GM12878 (cell line): ENCODE measurements at regions not wholly inside any gene's neighbourhood (a gene's known extent, or its start where the extent isn't known, plus 50 kb on each side); places are given as distances from the start of the nearest gene placed in this dataset.

Experiments used
- ATAC-seq: fragments of 200-7000 bp; cut with Tn5 transposase; 3 replicates; pipeline ENCODE4 v1.9.1; 2020; ENCODE audit warnings: mild to moderate bottlenecking, moderate library complexity
- BruUV-seq: library from RNA; stranded (reverse); fragments of 400-500 nt; replicated peaks from 2 replicates; lab custom pipeline; 2021; lab: Mats Ljungman, UMichigan
- CTCF ChIA-PET: fragments of 300-600 bp; sonication (Branson Sonifier 250); formaldehyde crosslinking; extraction: SDS; loops from one replicate; lab custom pipeline; 2021; ENCODE audit warnings: inconsistent platforms; lab: Yijun Ruan, JAX
- POLR2A ChIA-PET: fragments of 350-600 bp; formaldehyde crosslinking; extraction: SDS; loops from one replicate; lab custom pipeline; 2021; ENCODE audit warnings: inconsistent platforms; lab: Charles Lee
- RAD21 ChIA-PET: fragments of 300-600 bp; sonication (Branson Sonifier 250); formaldehyde crosslinking; loops from one replicate; lab custom pipeline; 2023; ENCODE audit warnings: antibody characterized with exemption; ENCODE audit not compliant: unreplicated experiment; lab: Charles Lee
- SMC1A ChIA-PET: fragments of 300-600 bp; sonication (Branson Sonifier 250); formaldehyde crosslinking; loops from one replicate; lab custom pipeline; 2023; ENCODE audit not compliant: unreplicated experiment, uncharacterized antibody; lab: Charles Lee
- DNase-seq: peaks from one replicate; pipeline ENCODE4 v3.0.0-alpha.2; 2011; ENCODE audit warnings: low read depth, low spot score
- FAIRE-seq: peaks from 3 replicates; lab custom pipeline; 2011; peaks lifted over from hg19 to GRCh38; lab: Jason Lieb, UNC
- H2AFZ ChIP-seq: 2 replicates; pipeline ENCODE4 v1.6.0; 2011; ENCODE audit warnings: low read depth, low read length, control low read depth; ENCODE audit not compliant: control insufficient read depth
- H3K27ac ChIP-seq: 2 replicates; pipeline ENCODE4 v1.5.1; 2011; ENCODE audit warnings: control low read depth; ENCODE audit not compliant: control insufficient read depth, insufficient read depth
- H3K27me3 ChIP-seq, 2 experiments: replicated peaks in 1 of 2; 2 replicates each; pipeline versions ENCODE4 v1.6.0 to v1.6.1; 2011; ENCODE audit warnings: low read length in 1 of 2; ENCODE audit not compliant: control insufficient read depth in 2 of 2, insufficient read depth in 2 of 2
- H3K36me3 ChIP-seq, 2 experiments: 2 replicates each; pipeline ENCODE4 v1.5.1; 2011; ENCODE audit warnings: low read length in 1 of 2; ENCODE audit not compliant: control insufficient read depth in 2 of 2, insufficient read depth in 2 of 2
- H3K4me1 ChIP-seq: 2 replicates; pipeline ENCODE4 v1.6.1; 2011; ENCODE audit warnings: mild to moderate bottlenecking, low read length, moderate library complexity, mixed read lengths; ENCODE audit not compliant: control insufficient read depth, insufficient read depth
- H3K4me2 ChIP-seq: 2 replicates; pipeline ENCODE4 v1.6.0; 2011; ENCODE audit warnings: control low read depth; ENCODE audit not compliant: control insufficient read depth, insufficient read depth
- H3K4me3 ChIP-seq: fragments of 200-600 bp; sonication (generic); 2 replicates; pipeline ENCODE4 v1.5.1; 2016
- H3K79me2 ChIP-seq: 2 replicates; pipeline ENCODE4 v1.6.0; 2011; ENCODE audit warnings: low read length; ENCODE audit not compliant: control insufficient read depth, insufficient read depth
- H3K9ac ChIP-seq: 2 replicates; pipeline ENCODE4 v1.8.0; 2011; ENCODE audit warnings: low read length, control low read depth, mixed read lengths; ENCODE audit not compliant: control insufficient read depth, insufficient read depth
- H3K9me3 ChIP-seq: replicated peaks from 3 replicates; pipeline ENCODE4 v1.5.1; 2011; ENCODE audit warnings: mild to moderate bottlenecking, low read length; ENCODE audit not compliant: control insufficient read depth, insufficient read depth
- H4K20me1 ChIP-seq: 2 replicates; pipeline ENCODE4 v1.6.0; 2011; ENCODE audit not compliant: control insufficient read depth, insufficient read depth
- ASH2L ChIP-seq: fragments of 300-600, 200-600 bp; sonication (generic); IDR thresholded peaks from 2 replicates; pipeline ENCODE4 v1.6.1; 2017; ENCODE audit warnings: low read depth, mild to moderate bottlenecking, borderline replicate concordance
- CBFB ChIP-seq: IDR thresholded peaks from 2 replicates; pipeline ENCODE4 v1.6.1; 2016; ENCODE audit warnings: antibody characterized with exemption, low read depth
- ESRRA ChIP-seq: IDR thresholded peaks from 2 replicates; pipeline ENCODE4 v1.6.1; 2012; ENCODE audit warnings: mild to moderate bottlenecking, low read length, improper control_type of control experiment
- ETV6 ChIP-seq, 2 experiments: fragments of 450-650 bp in 1 of 2; IDR thresholded peaks in 1 of 2; conservative IDR thresholded peaks in 1 of 2; 2 replicates each; pipeline ENCODE4 v1.6.1; 2014; ENCODE audit warnings: antibody characterized with exemption in 1 of 2, borderline replicate concordance in 1 of 2, low read depth in 1 of 2, mild to moderate bottlenecking in 1 of 2, moderate library complexity in 1 of 2
- IRF4 ChIP-seq: IDR thresholded peaks from 2 replicates; pipeline ENCODE4 v1.6.1; 2011; ENCODE audit warnings: low read depth, low read length
- NFXL1 ChIP-seq: fragments of 450-650 bp; IDR thresholded peaks from 2 replicates; pipeline ENCODE4 v1.6.1; 2017; ENCODE audit warnings: antibody characterized with exemption, mild to moderate bottlenecking, borderline replicate concordance
- POLR2A ChIP-seq: IDR thresholded peaks from 2 replicates; pipeline ENCODE4 v1.6.1; 2011; ENCODE audit warnings: low read depth, mild to moderate bottlenecking, low read length
- RAD21 ChIP-seq: IDR thresholded peaks from 2 replicates; pipeline ENCODE4 v1.6.1; 2011; ENCODE audit warnings: mild to moderate bottlenecking, low read depth, low read length, moderate library complexity; ENCODE audit not compliant: insufficient read depth
- RCOR1 ChIP-seq: conservative IDR thresholded peaks from 2 replicates; pipeline ENCODE4 v1.6.1; 2012; ENCODE audit warnings: low read depth, low read length, improper control_type of control experiment
- RELA ChIP-seq: fragments of 450-650 bp; IDR thresholded peaks from 2 replicates; pipeline ENCODE4 v1.8.0; 2014; ENCODE audit warnings: borderline replicate concordance; ENCODE audit not compliant: partially characterized antibody
- SMAD1 ChIP-seq: fragments of 450-650 bp; IDR thresholded peaks from 2 replicates; pipeline ENCODE4 v1.6.1; 2018; ENCODE audit warnings: mild to moderate bottlenecking, low read depth; ENCODE audit not compliant: partially characterized antibody
- SMAD5 ChIP-seq: IDR thresholded peaks from 2 replicates; pipeline ENCODE4 v1.6.1; 2016; ENCODE audit warnings: antibody characterized with exemption, low read depth
- SREBF1 ChIP-seq: IDR thresholded peaks from 2 replicates; pipeline ENCODE4 v1.6.1; 2012; ENCODE audit warnings: mild to moderate bottlenecking, low read length
- STAT1 ChIP-seq: fragments of 450-650 bp; conservative IDR thresholded peaks from 2 replicates; pipeline ENCODE4 v1.6.1; 2014; ENCODE audit warnings: antibody characterized with exemption, mild to moderate bottlenecking
- ZNF207 ChIP-seq: fragments of 450-650 bp; IDR thresholded peaks from 2 replicates; pipeline ENCODE4 v1.6.1; 2014; ENCODE audit warnings: antibody characterized with exemption, mild to moderate bottlenecking, borderline replicate concordance
- whole genome bisulfite sequencing: methylation state at CpG from one replicate; pipeline ENCODE4 v1.1.6; 2016; ENCODE audit warnings: low lambda C conversion rate; ENCODE audit not compliant: insufficient replicate concordance, insufficient coverage; ENCODE audit errors: missing lambda C conversion rate; 5-methylcytosine and 5-hydroxymethylcytosine counted together
- in situ Hi-C: fragments of 300-500 bp; cut with MboI; formaldehyde crosslinking; loops from 9 replicates; pipeline ENCODE4 v1.14.3; 2018; ENCODE audit warnings: mixed read lengths
- intact Hi-C: fragments of 100-400 bp; cut with micrococcal nuclease; formaldehyde crosslinking; loops from one replicate; pipeline ENCODE4 v1.14.2; 2022; ENCODE audit not compliant: unreplicated experiment
- TF ChIP-seq, protein P1 (sequence below): fragments of 450-650 bp; IDR thresholded peaks from 2 replicates; pipeline ENCODE4 v1.6.1; 2017; ENCODE audit warnings: antibody characterized with exemption, mild to moderate bottlenecking, moderate library complexity
- TF ChIP-seq, protein P2 (sequence below): IDR thresholded peaks from 2 replicates; pipeline ENCODE4 v1.6.1; 2012; ENCODE audit warnings: low read depth, low read length, improper control_type of control experiment
- TF ChIP-seq, protein P3 (sequence below): fragments of 150-350 bp; IDR thresholded peaks from 2 replicates; pipeline ENCODE4 v1.6.1; 2016; ENCODE audit warnings: low read depth, low read length

DNA sequence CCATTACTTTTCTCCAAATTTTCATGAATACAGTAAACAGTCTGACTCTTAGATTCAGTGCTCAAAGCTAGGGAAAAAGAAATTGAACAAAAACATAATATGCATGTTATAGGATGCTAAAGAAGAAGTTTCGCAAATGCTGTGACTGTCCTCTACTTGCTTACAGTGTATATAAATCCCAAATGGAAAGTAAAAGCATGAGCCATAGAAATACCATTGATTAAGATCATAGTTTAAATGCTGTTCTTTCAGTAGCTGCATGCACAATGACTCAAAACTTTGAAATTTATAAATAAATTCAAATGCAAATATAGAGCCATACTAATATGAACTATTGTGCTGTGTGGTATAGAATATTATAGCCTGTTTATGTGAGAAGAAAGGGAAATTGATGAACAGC is 1113.9 kb upstream of the ACVR2A start (continued):
- TF ChIP-seq, protein P1, sequence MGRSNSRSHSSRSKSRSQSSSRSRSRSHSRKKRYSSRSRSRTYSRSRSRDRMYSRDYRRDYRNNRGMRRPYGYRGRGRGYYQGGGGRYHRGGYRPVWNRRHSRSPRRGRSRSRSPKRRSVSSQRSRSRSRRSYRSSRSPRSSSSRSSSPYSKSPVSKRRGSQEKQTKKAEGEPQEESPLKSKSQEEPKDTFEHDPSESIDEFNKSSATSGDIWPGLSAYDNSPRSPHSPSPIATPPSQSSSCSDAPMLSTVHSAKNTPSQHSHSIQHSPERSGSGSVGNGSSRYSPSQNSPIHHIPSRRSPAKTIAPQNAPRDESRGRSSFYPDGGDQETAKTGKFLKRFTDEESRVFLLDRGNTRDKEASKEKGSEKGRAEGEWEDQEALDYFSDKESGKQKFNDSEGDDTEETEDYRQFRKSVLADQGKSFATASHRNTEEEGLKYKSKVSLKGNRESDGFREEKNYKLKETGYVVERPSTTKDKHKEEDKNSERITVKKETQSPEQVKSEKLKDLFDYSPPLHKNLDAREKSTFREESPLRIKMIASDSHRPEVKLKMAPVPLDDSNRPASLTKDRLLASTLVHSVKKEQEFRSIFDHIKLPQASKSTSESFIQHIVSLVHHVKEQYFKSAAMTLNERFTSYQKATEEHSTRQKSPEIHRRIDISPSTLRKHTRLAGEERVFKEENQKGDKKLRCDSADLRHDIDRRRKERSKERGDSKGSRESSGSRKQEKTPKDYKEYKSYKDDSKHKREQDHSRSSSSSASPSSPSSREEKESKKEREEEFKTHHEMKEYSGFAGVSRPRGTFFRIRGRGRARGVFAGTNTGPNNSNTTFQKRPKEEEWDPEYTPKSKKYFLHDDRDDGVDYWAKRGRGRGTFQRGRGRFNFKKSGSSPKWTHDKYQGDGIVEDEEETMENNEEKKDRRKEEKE: no peak
- no peak for TF ChIP-seq NFXL1
- TF ChIP-seq, protein P2, sequence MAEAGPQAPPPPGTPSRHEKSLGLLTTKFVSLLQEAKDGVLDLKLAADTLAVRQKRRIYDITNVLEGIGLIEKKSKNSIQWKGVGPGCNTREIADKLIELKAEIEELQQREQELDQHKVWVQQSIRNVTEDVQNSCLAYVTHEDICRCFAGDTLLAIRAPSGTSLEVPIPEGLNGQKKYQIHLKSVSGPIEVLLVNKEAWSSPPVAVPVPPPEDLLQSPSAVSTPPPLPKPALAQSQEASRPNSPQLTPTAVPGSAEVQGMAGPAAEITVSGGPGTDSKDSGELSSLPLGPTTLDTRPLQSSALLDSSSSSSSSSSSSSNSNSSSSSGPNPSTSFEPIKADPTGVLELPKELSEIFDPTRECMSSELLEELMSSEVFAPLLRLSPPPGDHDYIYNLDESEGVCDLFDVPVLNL: no peak
- no peak for TF ChIP-seq STAT1
- TF ChIP-seq ETV6 (conservative IDR thresholded peaks at IDR 0.05 in 1 of 2, IDR thresholded peaks at IDR 0.05 in 1 of 2; ENCODE audit: borderline replicate concordance in 1 of 2, low read depth in 1 of 2): no peak
- TF ChIP-seq, all 136 proteins: peak for 0

DNA sequence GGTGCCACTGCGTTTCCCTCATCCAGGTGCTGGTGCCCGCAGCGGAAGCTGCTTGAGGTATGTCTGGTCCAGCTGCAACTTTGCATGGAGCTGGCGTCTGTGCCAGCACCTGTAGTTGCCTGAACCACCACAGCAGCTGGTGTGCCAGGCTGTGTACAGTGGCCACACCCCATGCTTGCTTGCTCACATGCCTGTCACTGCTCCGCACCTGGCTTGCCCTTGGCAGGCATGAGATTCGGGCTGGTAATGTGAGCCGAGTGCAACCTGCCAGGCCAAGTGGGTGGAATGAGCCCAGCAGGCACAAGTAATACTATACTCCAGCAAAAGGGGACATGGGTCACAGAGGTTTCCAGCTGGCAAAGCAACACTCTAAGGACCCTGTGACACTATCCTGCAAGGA is 1123.3 kb upstream of the ACVR2A start:
- BruUV-seq: no TSS peak
- ATAC-seq (no peak), FAIRE-seq (no peak), DNase-seq (no peak)
- no peaks in the 10 kb centered on the region for H3K4me1 ChIP-seq
- no peaks in the 10 kb centered on the region for H3K79me2 ChIP-seq
- CTCF ChIA-PET: interaction anchor here (1.0 kb wide), 1 partner anchor 311 kb away, joined by 3 read pairs; no protein-coding TSS in a partner anchor
- H3K9me3 ChIP-seq: no peaks in the 10 kb centered on the region; the same call in 2 of the 3 replicates
- in situ Hi-C loops (no loop called here), intact Hi-C loops (no loop called here)
- H3K4me3 ChIP-seq: no peak overlapping the region
- POLR2A ChIA-PET: no interaction called here
- no peaks in the 10 kb centered on the region for H3K27me3 ChIP-seq
- WGBS: 67% methylated on average over 7 of the region's 7 CpGs
- no peak overlapping the region for H3K27ac ChIP-seq
- H3K36me3 ChIP-seq: no peaks in the 10 kb centered on the region
- RAD21 ChIA-PET: no interaction called here
- no peak overlapping the region for H3K4me2 ChIP-seq
- H4K20me1 ChIP-seq: no peaks in the 10 kb centered on the region
- no peak overlapping the region for H2AFZ ChIP-seq
- H3K9ac ChIP-seq: no peak overlapping the region
- SMC1A ChIA-PET: no interaction called here
- no peak for TF ChIP-seq ASH2L
- no peak for TF ChIP-seq RAD21
- no peak for TF ChIP-seq IRF4
- no peak for TF ChIP-seq SMAD5
- TF ChIP-seq ZNF207: no peak
- TF ChIP-seq ESRRA: no peak
- TF ChIP-seq SMAD1: no peak
- TF ChIP-seq, protein P3, sequence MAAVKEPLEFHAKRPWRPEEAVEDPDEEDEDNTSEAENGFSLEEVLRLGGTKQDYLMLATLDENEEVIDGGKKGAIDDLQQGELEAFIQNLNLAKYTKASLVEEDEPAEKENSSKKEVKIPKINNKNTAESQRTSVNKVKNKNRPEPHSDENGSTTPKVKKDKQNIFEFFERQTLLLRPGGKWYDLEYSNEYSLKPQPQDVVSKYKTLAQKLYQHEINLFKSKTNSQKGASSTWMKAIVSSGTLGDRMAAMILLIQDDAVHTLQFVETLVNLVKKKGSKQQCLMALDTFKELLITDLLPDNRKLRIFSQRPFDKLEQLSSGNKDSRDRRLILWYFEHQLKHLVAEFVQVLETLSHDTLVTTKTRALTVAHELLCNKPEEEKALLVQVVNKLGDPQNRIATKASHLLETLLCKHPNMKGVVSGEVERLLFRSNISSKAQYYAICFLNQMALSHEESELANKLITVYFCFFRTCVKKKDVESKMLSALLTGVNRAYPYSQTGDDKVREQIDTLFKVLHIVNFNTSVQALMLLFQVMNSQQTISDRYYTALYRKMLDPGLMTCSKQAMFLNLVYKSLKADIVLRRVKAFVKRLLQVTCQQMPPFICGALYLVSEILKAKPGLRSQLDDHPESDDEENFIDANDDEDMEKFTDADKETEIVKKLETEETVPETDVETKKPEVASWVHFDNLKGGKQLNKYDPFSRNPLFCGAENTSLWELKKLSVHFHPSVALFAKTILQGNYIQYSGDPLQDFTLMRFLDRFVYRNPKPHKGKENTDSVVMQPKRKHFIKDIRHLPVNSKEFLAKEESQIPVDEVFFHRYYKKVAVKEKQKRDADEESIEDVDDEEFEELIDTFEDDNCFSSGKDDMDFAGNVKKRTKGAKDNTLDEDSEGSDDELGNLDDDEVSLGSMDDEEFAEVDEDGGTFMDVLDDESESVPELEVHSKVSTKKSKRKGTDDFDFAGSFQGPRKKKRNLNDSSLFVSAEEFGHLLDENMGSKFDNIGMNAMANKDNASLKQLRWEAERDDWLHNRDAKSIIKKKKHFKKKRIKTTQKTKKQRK: no peak
- TF ChIP-seq SREBF1: no peak
- TF ChIP-seq RELA: no peak
- TF ChIP-seq RCOR1: no peak
- no peak for TF ChIP-seq CBFB
- no peak for TF ChIP-seq POLR2A
